Endothelial cell of umbilical vein (primary cell): ENCODE measurements at regions not wholly inside any gene's neighbourhood (a gene's known extent, or its start where the extent isn't known, plus 50 kb on each side); places are given as distances from the start of the nearest gene placed in this dataset.

Source experiments
- BruUV-seq: library from RNA; stranded (reverse); fragments of 400-500 nt; replicated peaks from 2 replicates; lab custom pipeline; 2021; lab: Mats Ljungman, UMichigan
- CTCF ChIA-PET: fragments of 300-600, 350-600 bp; sonication (Branson Sonifier 250); formaldehyde crosslinking; loops from one replicate; lab custom pipeline; 2021; ENCODE audit warnings: antibody characterized with exemption, inconsistent platforms; lab: Charles Lee
- POLR2A ChIA-PET: fragments of 300-600, 350-600 bp; sonication (Branson Sonifier 250); formaldehyde crosslinking; loops from one replicate; lab custom pipeline; 2021; ENCODE audit warnings: antibody characterized with exemption, inconsistent platforms; lab: Charles Lee
- DNase-seq: peaks from one replicate; pipeline ENCODE4 v3.0.0-alpha.2; 2011; ENCODE audit warnings: low read depth, low spot score
- FAIRE-seq: peaks from 2 replicates; lab custom pipeline; 2011; peaks lifted over from hg19 to GRCh38; lab: Jason Lieb, UNC
- H2AFZ ChIP-seq: 2 replicates; pipeline ENCODE4 v1.6.0; 2012; ENCODE audit warnings: low read depth, low read length, control low read depth, inconsistent platforms
- H3K27ac ChIP-seq: 2 replicates; pipeline ENCODE4 v1.5.1; 2011; ENCODE audit warnings: low read depth, mild to moderate bottlenecking, control low read depth, low read length, moderate library complexity; ENCODE audit not compliant: insufficient read depth
- H3K27me3 ChIP-seq, 2 experiments: 2 replicates each; pipeline versions ENCODE4 v1.6.0 to v1.6.1; 2011; ENCODE audit warnings: low read length in 2 of 2, mixed read lengths in 1 of 2; ENCODE audit not compliant: control insufficient read depth in 2 of 2, insufficient read depth in 2 of 2
- H3K36me3 ChIP-seq, 2 experiments: 2 replicates in 1 of 2; 3 replicates in 1 of 2; pipeline ENCODE4 v1.5.1; 2011; ENCODE audit warnings: low read length in 2 of 2, mild to moderate bottlenecking in 1 of 2, moderate library complexity in 1 of 2; ENCODE audit not compliant: control insufficient read depth in 2 of 2, insufficient read depth in 2 of 2; ENCODE audit errors: extremely low read depth in 1 of 2
- H3K4me1 ChIP-seq: 3 replicates; pipeline ENCODE4 v1.5.1; 2011; ENCODE audit warnings: mild to moderate bottlenecking, low read length; ENCODE audit not compliant: control insufficient read depth, insufficient read depth; ENCODE audit errors: extremely low read depth
- H3K4me2 ChIP-seq: 2 replicates; pipeline ENCODE4 v1.6.1; 2011; ENCODE audit warnings: low read length, control low read depth, mixed read lengths; ENCODE audit not compliant: insufficient read depth
- H3K4me3 ChIP-seq, 3 experiments: fragments of 200-600 bp in 1 of 3; sonication (generic), shearing (Covaris generic) in 1 of 3; replicated peaks in 1 of 3; 2 replicates each; pipeline ENCODE4 v1.5.1; 2011 to 2016; ENCODE audit warnings: control low read depth in 3 of 3, low read length in 3 of 3, mild to moderate bottlenecking in 2 of 3, inconsistent platforms in 1 of 3, low read depth in 1 of 3, moderate library complexity in 1 of 3; ENCODE audit not compliant: insufficient read depth in 1 of 3
- H3K79me2 ChIP-seq: 2 replicates; pipeline ENCODE4 v1.6.0; 2012; ENCODE audit warnings: low read length, inconsistent platforms; ENCODE audit not compliant: control insufficient read depth, insufficient read depth
- H3K9ac ChIP-seq: replicated peaks from 2 replicates; pipeline ENCODE3; 2011; ENCODE audit warnings: low read length, control low read depth; ENCODE audit not compliant: insufficient read depth; ENCODE audit errors: extremely low read depth
- H3K9me1 ChIP-seq: replicated peaks from 3 replicates; pipeline ENCODE4 v1.6.0; 2011; ENCODE audit warnings: mild to moderate bottlenecking, low read length; ENCODE audit not compliant: control insufficient read depth, insufficient read depth; ENCODE audit errors: extremely low read depth
- H3K9me3 ChIP-seq: replicated peaks from 2 replicates; pipeline ENCODE4 v1.5.1; 2012; ENCODE audit warnings: low read length, inconsistent platforms; ENCODE audit not compliant: control insufficient read depth, insufficient read depth
- H4K20me1 ChIP-seq: replicated peaks from 2 replicates; pipeline ENCODE3; 2011; ENCODE audit warnings: mild to moderate bottlenecking, low read length; ENCODE audit not compliant: control insufficient read depth, insufficient read depth; ENCODE audit errors: extremely low read depth
- EZH2 ChIP-seq: IDR thresholded peaks from 2 replicates; pipeline ENCODE4 v1.6.1; 2012; ENCODE audit warnings: borderline replicate concordance, low read depth, mild to moderate bottlenecking, moderate library complexity, low read length, inconsistent platforms; ENCODE audit not compliant: severe bottlenecking
- FOS ChIP-seq: IDR thresholded peaks from 2 replicates; pipeline ENCODE4 v1.6.1; 2011; ENCODE audit warnings: mild to moderate bottlenecking, low read length, moderate library complexity, borderline replicate concordance; ENCODE audit not compliant: insufficient read depth
- GATA2 ChIP-seq: IDR thresholded peaks from 2 replicates; pipeline ENCODE4 v1.7.0; 2011; ENCODE audit warnings: low read depth, mild to moderate bottlenecking, moderate library complexity, mixed read lengths, low read length; ENCODE audit not compliant: insufficient read length, insufficient read depth
- JUN ChIP-seq: IDR thresholded peaks from 2 replicates; pipeline ENCODE4 v1.6.1; 2011; ENCODE audit warnings: borderline replicate concordance, low read depth; ENCODE audit not compliant: insufficient read length, insufficient read depth
- MYC ChIP-seq: IDR thresholded peaks from one replicate; pipeline ENCODE4 v1.6.1; 2011; ENCODE audit warnings: mild to moderate bottlenecking, low read depth, low read length
- POLR2A ChIP-seq: IDR thresholded peaks from 2 replicates; pipeline ENCODE4 v1.6.1; 2012; ENCODE audit warnings: low read depth, mild to moderate bottlenecking, control low read depth, low read length
- POLR2AphosphoS5 ChIP-seq: IDR thresholded peaks from 2 replicates; pipeline ENCODE4 v1.6.1; 2012; ENCODE audit warnings: low read depth, mild to moderate bottlenecking, control low read depth, low read length, moderate library complexity; ENCODE audit not compliant: insufficient read depth
- dilution Hi-C: fragments of 300-500 bp; cut with MboI; formaldehyde crosslinking; loops from one replicate; pipeline ENCODE4 v1.15.0; 2019; ENCODE audit warnings: low sequenced_read_pairs; ENCODE audit not compliant: extremely low pct_ligation_motif_present
- intact Hi-C: fragments of 100-400 bp; cut with micrococcal nuclease; formaldehyde crosslinking; loops from one replicate; pipeline ENCODE4 v1.10.0; 2022
- TF ChIP-seq, protein P1 (sequence below): IDR thresholded peaks from 2 replicates; pipeline ENCODE4 v1.6.1; 2011; ENCODE audit not compliant: insufficient read depth, insufficient read length
- TF ChIP-seq, protein P2 (sequence below), 2 donors: IDR thresholded peaks; 1 replicate in 1 of 2; 2 replicates in 1 of 2; pipeline ENCODE4 v1.5.1; 2011; ENCODE audit warnings: low read length in 2 of 2, mild to moderate bottlenecking in 2 of 2, moderate library complexity in 2 of 2, control low read depth in 1 of 2, inconsistent platforms in 1 of 2, low read depth in 1 of 2; ENCODE audit not compliant: insufficient read depth in 1 of 2; ENCODE audit errors: extremely low read depth in 1 of 2

DNA sequence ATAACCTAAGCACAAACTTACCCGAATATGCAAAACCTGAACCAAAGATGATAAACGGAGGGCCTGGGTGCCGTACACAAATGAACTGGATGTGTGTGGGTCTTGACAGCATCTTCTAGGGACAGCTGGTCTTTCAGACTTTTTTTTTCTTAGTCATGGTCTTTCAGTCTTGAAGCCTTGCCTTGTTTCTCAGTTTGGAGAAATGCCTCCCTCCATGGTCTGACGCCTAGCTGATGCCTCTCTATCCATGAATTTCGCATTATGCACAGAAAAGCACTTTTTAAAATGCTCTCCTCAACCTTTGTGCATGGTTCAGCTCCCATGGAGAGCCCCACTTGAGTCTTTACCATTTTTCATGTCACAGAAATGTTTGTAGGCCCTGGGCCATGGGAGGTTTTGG lies 52.8 kb upstream of the LYRM9 start:
- Histone ChIP-seq H2AFZ (no peak overlapping the region), H3K9ac (no peak overlapping the region), H3K27ac (no peak overlapping the region), H3K9me1 (no peaks in the 10 kb centered on the region), H3K79me2 (no peaks in the 10 kb centered on the region), H3K9me3 (no peaks in the 10 kb centered on the region), H3K4me2 (no peak overlapping the region), H3K36me3 (no peaks in the 10 kb centered on the region), H3K27me3 (peaks cover 2 to 12% of the 10 kb centered on the region in 2 experiments), H3K4me1 (no peaks in the 10 kb centered on the region), H4K20me1 (no peaks in the 10 kb centered on the region), H3K4me3 (no peak overlapping the region)
- FAIRE-seq (no peak), DNase-seq (no peak)
- intact Hi-C loops (no loop called here), dilution Hi-C loops (no loop called here)
- TF ChIP-seq, protein P1, sequence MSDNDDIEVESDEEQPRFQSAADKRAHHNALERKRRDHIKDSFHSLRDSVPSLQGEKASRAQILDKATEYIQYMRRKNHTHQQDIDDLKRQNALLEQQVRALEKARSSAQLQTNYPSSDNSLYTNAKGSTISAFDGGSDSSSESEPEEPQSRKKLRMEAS = no peak
- TF ChIP-seq POLR2AphosphoS5 (no peak), GATA2 (no peak)
- BruUV-seq = no TSS peak
- POLR2A ChIA-PET = no interaction called here
- CTCF ChIA-PET = interaction anchor here (0.6 to 1.2 kb wide), 2 partner anchors 41 to 306 kb away, joined by 3 read pairs; no protein-coding TSS in a partner anchor

DNA sequence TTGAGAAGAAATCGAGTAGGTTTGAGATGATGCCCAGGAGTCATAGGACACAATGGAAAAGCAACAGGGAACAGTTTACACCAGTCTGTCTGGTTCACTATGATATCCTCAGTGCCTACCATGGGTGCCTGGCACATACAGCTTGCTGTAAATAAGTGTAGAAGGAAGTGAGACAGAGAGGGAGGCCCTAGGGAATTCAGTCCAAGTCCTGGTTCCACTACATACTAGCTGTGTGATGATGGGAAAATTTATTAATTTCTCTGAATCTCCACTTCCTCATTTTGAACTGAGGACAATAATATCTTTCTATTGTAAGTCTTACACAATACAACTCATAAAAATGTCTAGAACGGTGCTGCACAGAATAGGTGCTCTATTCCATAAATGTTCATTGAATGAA lies 53.3 kb upstream of the LYRM9 start:
- no TSS peak for BruUV-seq
- H3K36me3 ChIP-seq = no peaks in the 10 kb centered on the region
- no peak for TF ChIP-seq MYC
- no peak for TF ChIP-seq FOS
- TF ChIP-seq JUN = no peak
- no peak for TF ChIP-seq EZH2
- no peak for TF ChIP-seq POLR2A
- TF ChIP-seq, protein P2, sequence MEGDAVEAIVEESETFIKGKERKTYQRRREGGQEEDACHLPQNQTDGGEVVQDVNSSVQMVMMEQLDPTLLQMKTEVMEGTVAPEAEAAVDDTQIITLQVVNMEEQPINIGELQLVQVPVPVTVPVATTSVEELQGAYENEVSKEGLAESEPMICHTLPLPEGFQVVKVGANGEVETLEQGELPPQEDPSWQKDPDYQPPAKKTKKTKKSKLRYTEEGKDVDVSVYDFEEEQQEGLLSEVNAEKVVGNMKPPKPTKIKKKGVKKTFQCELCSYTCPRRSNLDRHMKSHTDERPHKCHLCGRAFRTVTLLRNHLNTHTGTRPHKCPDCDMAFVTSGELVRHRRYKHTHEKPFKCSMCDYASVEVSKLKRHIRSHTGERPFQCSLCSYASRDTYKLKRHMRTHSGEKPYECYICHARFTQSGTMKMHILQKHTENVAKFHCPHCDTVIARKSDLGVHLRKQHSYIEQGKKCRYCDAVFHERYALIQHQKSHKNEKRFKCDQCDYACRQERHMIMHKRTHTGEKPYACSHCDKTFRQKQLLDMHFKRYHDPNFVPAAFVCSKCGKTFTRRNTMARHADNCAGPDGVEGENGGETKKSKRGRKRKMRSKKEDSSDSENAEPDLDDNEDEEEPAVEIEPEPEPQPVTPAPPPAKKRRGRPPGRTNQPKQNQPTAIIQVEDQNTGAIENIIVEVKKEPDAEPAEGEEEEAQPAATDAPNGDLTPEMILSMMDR (IDR thresholded peaks at IDR 0.05; ENCODE audit: extremely low read depth in 1 of 2, insufficient read depth in 1 of 2, low read depth in 1 of 2, low read length in 2 of 2) = no peak
- TF ChIP-seq GATA2 = no peak
- no peak for TF ChIP-seq POLR2AphosphoS5
- TF ChIP-seq, protein P1 = no peak
- FAIRE-seq (no peak), DNase-seq (no peak)
- H3K27ac ChIP-seq = no peak overlapping the region
- H3K9ac ChIP-seq = no peak overlapping the region
- intact Hi-C loops (no loop called here), dilution Hi-C loops (no loop called here)
- ChIA-PET CTCF (interaction anchor here (1.2 kb wide), 1 partner anchor 41 kb away, joined by 3 read pairs; no protein-coding TSS in a partner anchor), POLR2A (no interaction called here)
- no peak overlapping the region for H3K4me2 ChIP-seq
- no peaks in the 10 kb centered on the region for H3K9me1 ChIP-seq
- no peaks in the 10 kb centered on the region for H3K79me2 ChIP-seq
- H3K27me3 ChIP-seq = peaks cover 2 to 12% of the 10 kb centered on the region in 2 experiments
- no peak overlapping the region for H3K4me3 ChIP-seq
- no peaks in the 10 kb centered on the region for H3K9me3 ChIP-seq
- H4K20me1 ChIP-seq = no peaks in the 10 kb centered on the region
- H2AFZ ChIP-seq = no peak overlapping the region
- no peaks in the 10 kb centered on the region for H3K4me1 ChIP-seq
